ENCODE measurements at regions not wholly inside any gene's neighbourhood (a gene's known extent, or its start where the extent isn't known, plus 50 kb on each side); places are given as distances from the start of the nearest gene placed in this dataset.

- no peaks in the 10 kb centered on the region for H3K9me3 ChIP-seq (ENCODE audit: control insufficient read depth, insufficient read depth, low read depth, low read length)
- TF ChIP-seq EZH2 (IDR thresholded peaks at IDR 0.05; ENCODE audit: low read length, missing control alignments): no peak
- TF ChIP-seq, protein P1, sequence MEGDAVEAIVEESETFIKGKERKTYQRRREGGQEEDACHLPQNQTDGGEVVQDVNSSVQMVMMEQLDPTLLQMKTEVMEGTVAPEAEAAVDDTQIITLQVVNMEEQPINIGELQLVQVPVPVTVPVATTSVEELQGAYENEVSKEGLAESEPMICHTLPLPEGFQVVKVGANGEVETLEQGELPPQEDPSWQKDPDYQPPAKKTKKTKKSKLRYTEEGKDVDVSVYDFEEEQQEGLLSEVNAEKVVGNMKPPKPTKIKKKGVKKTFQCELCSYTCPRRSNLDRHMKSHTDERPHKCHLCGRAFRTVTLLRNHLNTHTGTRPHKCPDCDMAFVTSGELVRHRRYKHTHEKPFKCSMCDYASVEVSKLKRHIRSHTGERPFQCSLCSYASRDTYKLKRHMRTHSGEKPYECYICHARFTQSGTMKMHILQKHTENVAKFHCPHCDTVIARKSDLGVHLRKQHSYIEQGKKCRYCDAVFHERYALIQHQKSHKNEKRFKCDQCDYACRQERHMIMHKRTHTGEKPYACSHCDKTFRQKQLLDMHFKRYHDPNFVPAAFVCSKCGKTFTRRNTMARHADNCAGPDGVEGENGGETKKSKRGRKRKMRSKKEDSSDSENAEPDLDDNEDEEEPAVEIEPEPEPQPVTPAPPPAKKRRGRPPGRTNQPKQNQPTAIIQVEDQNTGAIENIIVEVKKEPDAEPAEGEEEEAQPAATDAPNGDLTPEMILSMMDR (conservative IDR thresholded peaks at IDR 0.05 in 1 of 2, IDR thresholded peaks at IDR 0.05 in 1 of 2; ENCODE audit: low read depth in 1 of 2, low read length in 2 of 2): no peak
- H3K27me3 ChIP-seq (ENCODE audit: control insufficient read depth, insufficient read depth, low read length): no peaks in the 10 kb centered on the region
These were observed 744.2 kb downstream of the MTRR start for GRCh38 chr5:8613078-8613685.

GRCh38 chr5:8615142-8615858 lies 746.4 kb downstream of the MTRR start:
- TF ChIP-seq EZH2 (IDR thresholded peaks at IDR 0.05; ENCODE audit: low read length, missing control alignments): no peak
- TF ChIP-seq, protein P1 (conservative IDR thresholded peaks at IDR 0.05 in 1 of 2, IDR thresholded peaks at IDR 0.05 in 1 of 2; ENCODE audit: low read depth in 1 of 2, low read length in 2 of 2): no peak

More at GRCh38 chr5:8613078-8613685, 744.2 kb downstream of the MTRR start:
- no peak overlapping the region for H3K27ac ChIP-seq (ENCODE audit: insufficient read depth, low read length)
- H3K4me3 ChIP-seq (replicated peaks in 1 of 4; ENCODE audit: control extremely low read depth in 1 of 4, insufficient read depth in 1 of 4, low read depth in 3 of 4, low read length in 4 of 4): no peak overlapping the region
- H4K20me1 ChIP-seq (ENCODE audit: control insufficient read depth, extremely low read depth, insufficient read depth, low read length): no peaks in the 10 kb centered on the region
- DNase-seq (ENCODE audit: low read depth in 2 of 2): no peak
- no peaks in the 10 kb centered on the region for H3K4me1 ChIP-seq (ENCODE audit: control insufficient read depth, extremely low read depth, insufficient read depth, low read length)
- H3K4me2 ChIP-seq (ENCODE audit: extremely low read depth, insufficient read depth, low read length): no peak overlapping the region
- H3K9ac ChIP-seq (ENCODE audit: insufficient read depth, low read length): no peak overlapping the region
- no peaks in the 10 kb centered on the region for H3K79me2 ChIP-seq (ENCODE audit: control insufficient read depth, insufficient read depth, low read length)
- no peaks in the 10 kb centered on the region for H3K36me3 ChIP-seq (ENCODE audit: control insufficient read depth, insufficient read depth, low read length)
- no peak overlapping the region for H2AFZ ChIP-seq (ENCODE audit: low read length)

GRCh38 chr5:8628521-8628920 lies 759.6 kb downstream of the MTRR start:
- Histone ChIP-seq H4K20me1 (ENCODE audit: control insufficient read depth, extremely low read depth, insufficient read depth, low read length) (no peaks in the 10 kb centered on the region), H3K79me2 (ENCODE audit: control insufficient read depth, insufficient read depth, low read length) (no peaks in the 10 kb centered on the region), H3K4me3 (replicated peaks in 1 of 4; ENCODE audit: control extremely low read depth in 1 of 4, insufficient read depth in 1 of 4, low read depth in 3 of 4, low read length in 4 of 4) (no peak overlapping the region), H3K4me2 (ENCODE audit: extremely low read depth, insufficient read depth, low read length) (no peak overlapping the region), H3K27ac (ENCODE audit: insufficient read depth, low read length) (no peak overlapping the region), H3K36me3 (ENCODE audit: control insufficient read depth, insufficient read depth, low read length) (no peaks in the 10 kb centered on the region), H3K4me1 (ENCODE audit: control insufficient read depth, extremely low read depth, insufficient read depth, low read length) (no peaks in the 10 kb centered on the region), H3K27me3 (ENCODE audit: control insufficient read depth, insufficient read depth, low read length) (no peaks in the 10 kb centered on the region), H2AFZ (ENCODE audit: low read length) (no peak overlapping the region), H3K9me3 (ENCODE audit: control insufficient read depth, insufficient read depth, low read depth, low read length) (no peaks in the 10 kb centered on the region), H3K9ac (ENCODE audit: insufficient read depth, low read length) (no peak overlapping the region)
- no peak for TF ChIP-seq EZH2 (IDR thresholded peaks at IDR 0.05; ENCODE audit: low read length, missing control alignments)
- TF ChIP-seq, protein P1 (conservative IDR thresholded peaks at IDR 0.05 in 1 of 2, IDR thresholded peaks at IDR 0.05 in 1 of 2; ENCODE audit: low read depth in 1 of 2, low read length in 2 of 2): no peak
- DNase-seq (ENCODE audit: low read depth in 2 of 2): no peak

More at GRCh38 chr5:8615142-8615858, 746.4 kb downstream of the MTRR start:
- Histone ChIP-seq H3K79me2 (ENCODE audit: control insufficient read depth, insufficient read depth, low read length) (no peaks in the 10 kb centered on the region), H3K9ac (ENCODE audit: insufficient read depth, low read length) (no peak overlapping the region), H3K27ac (ENCODE audit: insufficient read depth, low read length) (no peak overlapping the region), H3K9me3 (ENCODE audit: control insufficient read depth, insufficient read depth, low read depth, low read length) (no peaks in the 10 kb centered on the region), H3K27me3 (ENCODE audit: control insufficient read depth, insufficient read depth, low read length) (no peaks in the 10 kb centered on the region), H3K4me3 (replicated peaks in 1 of 4; ENCODE audit: control extremely low read depth in 1 of 4, insufficient read depth in 1 of 4, low read depth in 3 of 4, low read length in 4 of 4) (no peak overlapping the region), H3K4me1 (ENCODE audit: control insufficient read depth, extremely low read depth, insufficient read depth, low read length) (no peaks in the 10 kb centered on the region), H3K4me2 (ENCODE audit: extremely low read depth, insufficient read depth, low read length) (no peak overlapping the region), H2AFZ (ENCODE audit: low read length) (no peak overlapping the region), H3K36me3 (ENCODE audit: control insufficient read depth, insufficient read depth, low read length) (no peaks in the 10 kb centered on the region), H4K20me1 (ENCODE audit: control insufficient read depth, extremely low read depth, insufficient read depth, low read length) (no peaks in the 10 kb centered on the region)
- no peak for DNase-seq (ENCODE audit: low read depth in 2 of 2)

All from fibroblast of lung (primary cell).